Ovary (tissue), 3 donors: ENCODE measurements at regions not wholly inside any gene's neighbourhood (a gene's known extent, or its start where the extent isn't known, plus 50 kb on each side); places are given as distances from the start of the nearest gene placed in this dataset.

Experiments used
- EP300 ChIP-seq: sonication (generic); formaldehyde crosslinking; IDR thresholded peaks from one replicate; pipeline ENCODE4 v1.6.1; 2017; ENCODE audit warnings: antibody characterized with exemption
- POLR2A ChIP-seq: fragments of 450-650 bp; IDR thresholded peaks from one replicate; pipeline ENCODE4 v1.6.1; 2017; ENCODE audit warnings: antibody characterized with exemption, mild to moderate bottlenecking, moderate library complexity
- TF ChIP-seq, protein P1 (sequence below), 3 donors: fragments of 450-650 bp in 2 of 3; fragments of 200-600 bp in 1 of 3; IDR thresholded peaks; one replicate each; pipeline versions ENCODE4 v1.5.1 to v1.8.0; 2016 to 2022; ENCODE audit warnings: antibody characterized with exemption in 3 of 3, mild to moderate bottlenecking in 1 of 3
- donor health status: DM: no; HTN: no; CAD: no.

DNA sequence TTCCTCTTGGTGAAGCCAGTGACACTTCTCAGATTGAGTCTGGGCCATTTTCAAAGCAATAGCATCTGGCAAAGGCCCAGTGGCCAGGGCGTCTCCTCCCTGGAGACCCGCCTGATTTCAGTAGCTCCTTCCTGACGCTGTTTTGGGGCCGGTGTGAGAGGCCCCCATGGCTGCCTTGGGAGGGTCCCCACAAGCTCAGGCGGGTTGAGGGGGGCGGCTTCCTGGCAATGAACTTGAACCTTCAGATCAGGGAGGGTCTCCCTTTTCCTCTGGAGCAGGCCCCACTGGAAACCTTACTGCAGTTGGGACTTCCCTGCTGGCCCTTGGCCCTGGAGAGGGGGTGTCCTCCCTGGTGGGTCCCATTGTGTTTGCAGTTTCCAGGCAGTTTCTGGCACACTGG is 121.2 kb downstream of the CRYAA start:
- TF ChIP-seq POLR2A (no peak), EP300 (no peak)
- TF ChIP-seq, protein P1, sequence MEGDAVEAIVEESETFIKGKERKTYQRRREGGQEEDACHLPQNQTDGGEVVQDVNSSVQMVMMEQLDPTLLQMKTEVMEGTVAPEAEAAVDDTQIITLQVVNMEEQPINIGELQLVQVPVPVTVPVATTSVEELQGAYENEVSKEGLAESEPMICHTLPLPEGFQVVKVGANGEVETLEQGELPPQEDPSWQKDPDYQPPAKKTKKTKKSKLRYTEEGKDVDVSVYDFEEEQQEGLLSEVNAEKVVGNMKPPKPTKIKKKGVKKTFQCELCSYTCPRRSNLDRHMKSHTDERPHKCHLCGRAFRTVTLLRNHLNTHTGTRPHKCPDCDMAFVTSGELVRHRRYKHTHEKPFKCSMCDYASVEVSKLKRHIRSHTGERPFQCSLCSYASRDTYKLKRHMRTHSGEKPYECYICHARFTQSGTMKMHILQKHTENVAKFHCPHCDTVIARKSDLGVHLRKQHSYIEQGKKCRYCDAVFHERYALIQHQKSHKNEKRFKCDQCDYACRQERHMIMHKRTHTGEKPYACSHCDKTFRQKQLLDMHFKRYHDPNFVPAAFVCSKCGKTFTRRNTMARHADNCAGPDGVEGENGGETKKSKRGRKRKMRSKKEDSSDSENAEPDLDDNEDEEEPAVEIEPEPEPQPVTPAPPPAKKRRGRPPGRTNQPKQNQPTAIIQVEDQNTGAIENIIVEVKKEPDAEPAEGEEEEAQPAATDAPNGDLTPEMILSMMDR (IDR thresholded peaks at IDR 0.05) = no peak
